Body of pancreas (tissue), 4 donors: ENCODE measurements at regions not wholly inside any gene's neighbourhood (a gene's known extent, or its start where the extent isn't known, plus 50 kb on each side); places are given as distances from the start of the nearest gene placed in this dataset.

ENCODE experiments used
- POLR2A ChIP-seq, 3 donors: fragments of 450-650 bp; IDR thresholded peaks; one replicate each; pipeline ENCODE4 v1.6.1; 2016; ENCODE audit warnings: antibody characterized with exemption in 3 of 3, mild to moderate bottlenecking in 2 of 3
- TF ChIP-seq, protein P1 (sequence below), 7 experiments: fragments of 450-650 bp in 4 of 7; fragments of 200-600 bp in 3 of 7; sonication (generic) in 3 of 7; IDR thresholded peaks; one replicate each; pipeline ENCODE4 v1.5.1; 2016 to 2019; ENCODE audit warnings: antibody characterized with exemption in 7 of 7

DNA sequence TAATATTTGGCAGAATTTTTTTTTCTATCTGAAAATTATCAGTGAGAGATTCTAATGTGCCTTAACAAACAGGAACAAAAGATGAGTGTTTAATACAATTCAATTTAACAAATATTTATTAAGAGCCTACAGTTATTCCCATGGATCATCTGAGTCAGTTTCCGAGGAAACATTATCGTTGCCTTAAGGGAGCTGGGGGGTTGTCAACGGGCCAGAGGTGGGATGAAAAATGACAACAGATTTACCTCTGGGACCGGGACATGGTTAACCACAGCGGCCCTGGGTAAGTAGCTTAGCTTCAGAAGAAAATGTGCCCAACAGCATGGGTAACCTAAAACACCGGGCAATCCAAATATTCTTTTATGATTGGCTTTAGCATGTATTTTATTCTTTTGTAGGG lies 113.6 kb downstream of the DAD1 start:
- TF ChIP-seq, protein P1, sequence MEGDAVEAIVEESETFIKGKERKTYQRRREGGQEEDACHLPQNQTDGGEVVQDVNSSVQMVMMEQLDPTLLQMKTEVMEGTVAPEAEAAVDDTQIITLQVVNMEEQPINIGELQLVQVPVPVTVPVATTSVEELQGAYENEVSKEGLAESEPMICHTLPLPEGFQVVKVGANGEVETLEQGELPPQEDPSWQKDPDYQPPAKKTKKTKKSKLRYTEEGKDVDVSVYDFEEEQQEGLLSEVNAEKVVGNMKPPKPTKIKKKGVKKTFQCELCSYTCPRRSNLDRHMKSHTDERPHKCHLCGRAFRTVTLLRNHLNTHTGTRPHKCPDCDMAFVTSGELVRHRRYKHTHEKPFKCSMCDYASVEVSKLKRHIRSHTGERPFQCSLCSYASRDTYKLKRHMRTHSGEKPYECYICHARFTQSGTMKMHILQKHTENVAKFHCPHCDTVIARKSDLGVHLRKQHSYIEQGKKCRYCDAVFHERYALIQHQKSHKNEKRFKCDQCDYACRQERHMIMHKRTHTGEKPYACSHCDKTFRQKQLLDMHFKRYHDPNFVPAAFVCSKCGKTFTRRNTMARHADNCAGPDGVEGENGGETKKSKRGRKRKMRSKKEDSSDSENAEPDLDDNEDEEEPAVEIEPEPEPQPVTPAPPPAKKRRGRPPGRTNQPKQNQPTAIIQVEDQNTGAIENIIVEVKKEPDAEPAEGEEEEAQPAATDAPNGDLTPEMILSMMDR (IDR thresholded peaks at IDR 0.05): no peak
- no peak for TF ChIP-seq POLR2A (IDR thresholded peaks at IDR 0.05)
